SU-DHL-6 (cell line): ENCODE measurements at regions not wholly inside any gene's neighbourhood (a gene's known extent, or its start where the extent isn't known, plus 50 kb on each side); places are given as distances from the start of the nearest gene placed in this dataset.

Source experiments
- CTCF ChIP-seq: fragments of 200-600 bp; sonication (generic); IDR thresholded peaks from one replicate; pipeline ENCODE4 v1.5.1; 2017; ENCODE audit warnings: antibody characterized with exemption, mild to moderate bottlenecking, low read length, moderate library complexity; ENCODE audit not compliant: insufficient read depth, poor library complexity, severe bottlenecking
- EZH2phosphoT487 ChIP-seq: fragments of 200-600 bp; sonication (generic), shearing (Covaris generic); conservative IDR thresholded peaks from 2 replicates; pipeline ENCODE4 v1.6.1; 2018; ENCODE audit warnings: mild to moderate bottlenecking, antibody characterized with exemption, low read length, moderate library complexity, mixed read lengths

GRCh38 chr14:82602794-82603193, 1069.1 kb upstream of the SEL1L start:
- no peak for TF ChIP-seq CTCF
- no peak for TF ChIP-seq EZH2phosphoT487
